ENCODE measurements at regions not wholly inside any gene's neighbourhood (a gene's known extent, or its start where the extent isn't known, plus 50 kb on each side); places are given as distances from the start of the nearest gene placed in this dataset.

DNA sequence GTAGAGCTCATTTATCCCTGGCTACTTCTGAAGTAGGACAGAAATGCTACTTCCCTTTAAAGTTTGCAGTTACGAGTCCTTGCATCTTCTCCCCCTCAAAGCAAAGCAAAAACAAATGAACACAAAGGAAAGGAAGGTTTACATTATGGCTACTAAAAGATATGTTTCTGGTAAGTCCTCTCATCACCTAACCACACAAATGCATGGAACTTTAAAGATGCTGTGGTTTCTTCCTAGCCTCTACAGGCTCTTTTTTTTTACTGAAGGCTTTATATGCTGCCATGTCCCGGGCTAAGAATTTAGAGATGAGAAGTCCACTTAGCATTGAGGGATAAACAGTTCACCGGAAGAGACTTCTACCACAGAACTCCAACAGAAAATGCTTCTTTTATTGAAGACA is 291.2 kb downstream of the SS18 start:
- H2BK5ac ChIP-seq (ENCODE audit: low read depth, low read length, poor library complexity, severe bottlenecking): peak overlapping the region; percentile 60
- no peaks in the 10 kb centered on the region for H3K27me3 ChIP-seq (ENCODE audit: control insufficient read depth, insufficient read depth, low read length)
- in situ Hi-C loops (cut with MboI; ENCODE audit: low sequenced_read_pairs): no loop called here
- H3K9me3 ChIP-seq (ENCODE audit: control insufficient read depth, insufficient read depth, low read length): no peaks in the 10 kb centered on the region
- H3K23ac ChIP-seq (ENCODE audit: low read depth, low read length): no peak overlapping the region
- TF ChIP-seq BHLHE40 (IDR thresholded peaks at IDR 0.05; ENCODE audit: low read depth, low read length): no peak
- TF ChIP-seq MAZ (IDR thresholded peaks at IDR 0.05; ENCODE audit: borderline replicate concordance, low read depth, low read length): no peak
- TF ChIP-seq, protein P1, sequence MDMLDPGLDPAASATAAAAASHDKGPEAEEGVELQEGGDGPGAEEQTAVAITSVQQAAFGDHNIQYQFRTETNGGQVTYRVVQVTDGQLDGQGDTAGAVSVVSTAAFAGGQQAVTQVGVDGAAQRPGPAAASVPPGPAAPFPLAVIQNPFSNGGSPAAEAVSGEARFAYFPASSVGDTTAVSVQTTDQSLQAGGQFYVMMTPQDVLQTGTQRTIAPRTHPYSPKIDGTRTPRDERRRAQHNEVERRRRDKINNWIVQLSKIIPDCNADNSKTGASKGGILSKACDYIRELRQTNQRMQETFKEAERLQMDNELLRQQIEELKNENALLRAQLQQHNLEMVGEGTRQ (IDR thresholded peaks at IDR 0.05; ENCODE audit: low read depth, low read length): no peak
- H3K56ac ChIP-seq (ENCODE audit: extremely low read depth, insufficient read depth, low read length): no peak overlapping the region
- H3K9ac ChIP-seq (ENCODE audit: low read depth, low read length): no peak overlapping the region
- H4K8ac ChIP-seq (ENCODE audit: low read depth in 2 of 2, low read length in 2 of 2): no peak overlapping the region
- no peak overlapping the region for H2BK120ac ChIP-seq (ENCODE audit: low read depth, low read length)
- dilution Hi-C loops (cut with HindIII; ENCODE audit: low sequenced_read_pairs, unreplicated experiment): no loop called here
- H3K9me1 ChIP-seq (ENCODE audit: insufficient read depth, low read length): no peaks in the 10 kb centered on the region
- peaks cover 4% of the 10 kb centered on the region for H3K4me1 ChIP-seq (ENCODE audit: control insufficient read depth, insufficient read depth, low read length)
- H3K27ac ChIP-seq (ENCODE audit: insufficient read depth, low read length): no peak overlapping the region
- no peak overlapping the region for H4K5ac ChIP-seq (ENCODE audit: low read depth, low read length)
- no peak overlapping the region for H3K14ac ChIP-seq (replicated peaks; ENCODE audit: low read depth, low read length)
- CTCF ChIA-PET: no interaction called here
- H2BK20ac ChIP-seq (ENCODE audit: low read depth, low read length): peak overlapping the region; percentile 39; the same call in 1 of the 2 replicates
- H3K79me1 ChIP-seq (ENCODE audit: low read depth in 1 of 2, low read length in 2 of 2): no peaks in the 10 kb centered on the region
- no peak overlapping the region for H2BK15ac ChIP-seq (ENCODE audit: low read depth, low read length)
- WGBS, 2 experiments (ENCODE audit: extremely low coverage in 2 of 2, insufficient read length in 1 of 2): no CpG with 5 or more reads among the region's 3 CpGs
- no peaks in the 10 kb centered on the region for H4K20me1 ChIP-seq (ENCODE audit: insufficient read depth, low read length)
- H3K4me2 ChIP-seq (ENCODE audit: low read depth, low read length): peak overlapping the region; percentile 58; the same call in 1 of the 2 replicates
- ATAC-seq (ENCODE audit: low read depth) (no peak), DNase-seq (peak; percentile 29)
- H2AFZ ChIP-seq (replicated peaks; ENCODE audit: low read length, poor library complexity): no peak overlapping the region
- H2AK9ac ChIP-seq (replicated peaks; ENCODE audit: low read depth, low read length, poor library complexity): no peak overlapping the region
- no peak overlapping the region for H2AK5ac ChIP-seq (ENCODE audit: low read depth, low read length)
- intact Hi-C loops (cut with micrococcal nuclease): no loop called here
- no TSS peak for BruUV-seq (replicated peaks)
- H3K4me3 ChIP-seq (ENCODE audit: insufficient read depth, low read depth, low read length): no peak overlapping the region
- no peak overlapping the region for H4K91ac ChIP-seq (ENCODE audit: insufficient read depth, low read depth, low read length)
- H3K18ac ChIP-seq (ENCODE audit: low read depth, low read length): peak overlapping the region; percentile 86; the same call in 1 of the 2 replicates
- POLR2A ChIA-PET (ENCODE audit: unreplicated experiment): no interaction called here
- no peak overlapping the region for H3K4ac ChIP-seq (ENCODE audit: low read depth, low read length)
- no peaks in the 10 kb centered on the region for H3K36me3 ChIP-seq (ENCODE audit: control insufficient read depth, insufficient read depth, low read length)

Data from IMR-90 (cell line).